ENCODE measurements at regions not wholly inside any gene's neighbourhood (a gene's known extent, or its start where the extent isn't known, plus 50 kb on each side); places are given as distances from the start of the nearest gene placed in this dataset.

DNA sequence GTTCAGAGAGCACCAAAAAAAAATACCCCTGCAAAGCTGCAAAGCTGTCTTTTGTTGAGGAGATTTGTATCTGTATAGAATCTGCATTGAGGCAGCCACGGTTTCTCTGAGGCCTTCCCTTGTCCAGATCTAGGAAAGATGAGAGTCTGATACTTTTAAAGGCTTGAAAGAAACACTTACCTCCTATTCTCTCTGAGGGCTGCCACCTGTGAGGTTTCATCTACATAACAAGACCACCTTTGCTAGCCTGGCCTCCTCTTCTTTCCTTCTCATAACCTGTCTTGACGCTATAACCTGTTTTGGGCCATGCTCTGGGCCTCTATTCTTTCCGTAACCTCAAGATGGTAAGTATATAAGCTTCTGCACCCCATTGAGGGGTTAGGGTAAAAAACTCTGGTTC, 779.6 kb upstream of the HTR2C start:
- TF ChIP-seq, protein P1, sequence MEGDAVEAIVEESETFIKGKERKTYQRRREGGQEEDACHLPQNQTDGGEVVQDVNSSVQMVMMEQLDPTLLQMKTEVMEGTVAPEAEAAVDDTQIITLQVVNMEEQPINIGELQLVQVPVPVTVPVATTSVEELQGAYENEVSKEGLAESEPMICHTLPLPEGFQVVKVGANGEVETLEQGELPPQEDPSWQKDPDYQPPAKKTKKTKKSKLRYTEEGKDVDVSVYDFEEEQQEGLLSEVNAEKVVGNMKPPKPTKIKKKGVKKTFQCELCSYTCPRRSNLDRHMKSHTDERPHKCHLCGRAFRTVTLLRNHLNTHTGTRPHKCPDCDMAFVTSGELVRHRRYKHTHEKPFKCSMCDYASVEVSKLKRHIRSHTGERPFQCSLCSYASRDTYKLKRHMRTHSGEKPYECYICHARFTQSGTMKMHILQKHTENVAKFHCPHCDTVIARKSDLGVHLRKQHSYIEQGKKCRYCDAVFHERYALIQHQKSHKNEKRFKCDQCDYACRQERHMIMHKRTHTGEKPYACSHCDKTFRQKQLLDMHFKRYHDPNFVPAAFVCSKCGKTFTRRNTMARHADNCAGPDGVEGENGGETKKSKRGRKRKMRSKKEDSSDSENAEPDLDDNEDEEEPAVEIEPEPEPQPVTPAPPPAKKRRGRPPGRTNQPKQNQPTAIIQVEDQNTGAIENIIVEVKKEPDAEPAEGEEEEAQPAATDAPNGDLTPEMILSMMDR (IDR thresholded peaks at IDR 0.05; ENCODE audit: low read length), result no peak
- no peak for TF ChIP-seq EZH2 (IDR thresholded peaks at IDR 0.05; ENCODE audit: borderline replicate concordance, low read length)

DNA sequence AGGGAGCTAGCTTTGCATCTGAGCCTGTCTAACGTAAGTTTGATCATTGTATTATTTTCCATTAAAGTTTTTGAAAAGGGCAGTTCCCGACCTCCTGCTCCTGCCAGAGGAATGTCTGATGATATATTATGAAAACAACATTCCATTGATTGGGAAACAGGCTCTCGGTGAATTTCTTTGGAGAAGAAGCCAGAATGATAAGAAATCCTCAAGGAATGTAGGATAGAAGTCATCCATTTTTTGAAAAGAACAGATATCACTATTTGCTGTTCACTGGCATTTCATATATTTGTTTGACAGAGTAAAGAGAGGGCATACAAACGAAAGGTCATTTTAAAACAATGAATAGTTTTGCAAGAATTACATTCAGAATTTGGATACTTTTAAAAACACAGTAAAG, 781.0 kb upstream of the HTR2C start:
- no peak for TF ChIP-seq EZH2 (IDR thresholded peaks at IDR 0.05; ENCODE audit: borderline replicate concordance, low read length)
- TF ChIP-seq, protein P1 (IDR thresholded peaks at IDR 0.05; ENCODE audit: low read length), result no peak
- no peak overlapping the region for H3K4me3 ChIP-seq (ENCODE audit: low read depth, low read length, poor library complexity, severe bottlenecking)
- no peaks in the 10 kb centered on the region for H3K79me2 ChIP-seq (ENCODE audit: insufficient read depth, low read length)
- H3K9ac ChIP-seq (ENCODE audit: low read length), result no peak overlapping the region
- H3K27ac ChIP-seq (ENCODE audit: low read depth, low read length, poor library complexity, severe bottlenecking), result no peak overlapping the region
- no peak overlapping the region for H2AFZ ChIP-seq (ENCODE audit: low read length)
- no peaks in the 10 kb centered on the region for H3K9me3 ChIP-seq (ENCODE audit: low read length)
- H3K36me3 ChIP-seq (ENCODE audit: insufficient read depth, low read length), result no peaks in the 10 kb centered on the region
- no peaks in the 10 kb centered on the region for H3K9me2 ChIP-seq (ENCODE audit: low read depth, low read length)
- no peaks in the 10 kb centered on the region for H3F3A ChIP-seq (ENCODE audit: insufficient read depth, low read length)
- no peaks in the 10 kb centered on the region for H4K20me1 ChIP-seq (ENCODE audit: insufficient read depth, low read length)
- H3K4me2 ChIP-seq (ENCODE audit: low read length), result no peak overlapping the region
- no peaks in the 10 kb centered on the region for H3K4me1 ChIP-seq (ENCODE audit: insufficient read depth, low read length, severe bottlenecking)
- H3K27me3 ChIP-seq (ENCODE audit: insufficient read depth, low read length), result no peaks in the 10 kb centered on the region

More for the DNA sequence above, 779.6 kb upstream of the HTR2C start:
- Histone ChIP-seq H3K36me3 (ENCODE audit: insufficient read depth, low read length) (no peaks in the 10 kb centered on the region), H2AFZ (ENCODE audit: low read length) (no peak overlapping the region), H3K9ac (ENCODE audit: low read length) (no peak overlapping the region), H3K79me2 (ENCODE audit: insufficient read depth, low read length) (no peaks in the 10 kb centered on the region), H3K4me3 (ENCODE audit: low read depth, low read length, poor library complexity, severe bottlenecking) (no peak overlapping the region), H3K9me3 (ENCODE audit: low read length) (no peaks in the 10 kb centered on the region), H3F3A (ENCODE audit: insufficient read depth, low read length) (no peaks in the 10 kb centered on the region), H4K20me1 (ENCODE audit: insufficient read depth, low read length) (no peaks in the 10 kb centered on the region), H3K27me3 (ENCODE audit: insufficient read depth, low read length) (no peaks in the 10 kb centered on the region), H3K9me2 (ENCODE audit: low read depth, low read length) (no peaks in the 10 kb centered on the region), H3K4me2 (ENCODE audit: low read length) (no peak overlapping the region), H3K27ac (ENCODE audit: low read depth, low read length, poor library complexity, severe bottlenecking) (no peak overlapping the region), H3K4me1 (ENCODE audit: insufficient read depth, low read length, severe bottlenecking) (no peaks in the 10 kb centered on the region)

DNA sequence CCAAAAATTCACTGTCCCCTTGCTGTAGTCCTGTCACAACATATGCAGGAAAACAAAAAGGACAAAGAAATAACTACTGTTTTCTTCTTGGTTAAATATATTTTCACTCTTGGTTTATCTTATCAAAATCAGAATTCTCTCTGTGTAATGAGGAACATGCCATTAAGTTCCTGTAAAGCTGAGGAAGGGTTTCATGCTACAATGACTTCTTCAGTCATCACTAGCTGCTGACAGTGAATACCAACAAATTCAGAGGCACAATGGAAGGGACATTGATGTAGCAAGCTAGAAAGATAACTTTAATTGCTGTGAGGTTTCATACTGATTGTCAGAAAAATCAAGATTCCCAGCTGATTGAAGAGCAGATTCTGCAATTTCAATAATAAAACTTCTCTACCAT, 782.9 kb upstream of the HTR2C start:
- H4K20me1 ChIP-seq (ENCODE audit: insufficient read depth, low read length), result no peaks in the 10 kb centered on the region
- TF ChIP-seq, protein P1 (IDR thresholded peaks at IDR 0.05; ENCODE audit: low read length), result no peak
- no peak for TF ChIP-seq EZH2 (IDR thresholded peaks at IDR 0.05; ENCODE audit: borderline replicate concordance, low read length)
- no peak overlapping the region for H3K4me2 ChIP-seq (ENCODE audit: low read length)
- H2AFZ ChIP-seq (ENCODE audit: low read length), result no peak overlapping the region
- no peak overlapping the region for H3K4me3 ChIP-seq (ENCODE audit: low read depth, low read length, poor library complexity, severe bottlenecking)
- H3K36me3 ChIP-seq (ENCODE audit: insufficient read depth, low read length), result no peaks in the 10 kb centered on the region
- H3K9me2 ChIP-seq (ENCODE audit: low read depth, low read length), result no peaks in the 10 kb centered on the region
- H3K27ac ChIP-seq (ENCODE audit: low read depth, low read length, poor library complexity, severe bottlenecking), result no peak overlapping the region
- H3K9me3 ChIP-seq (ENCODE audit: low read length), result no peaks in the 10 kb centered on the region
- H3F3A ChIP-seq (ENCODE audit: insufficient read depth, low read length), result no peaks in the 10 kb centered on the region
- H3K27me3 ChIP-seq (ENCODE audit: insufficient read depth, low read length), result no peaks in the 10 kb centered on the region
- no peak overlapping the region for H3K9ac ChIP-seq (ENCODE audit: low read length)
- H3K79me2 ChIP-seq (ENCODE audit: insufficient read depth, low read length), result no peaks in the 10 kb centered on the region
- H3K4me1 ChIP-seq (ENCODE audit: insufficient read depth, low read length, severe bottlenecking), result no peaks in the 10 kb centered on the region

Data from OCI-LY1 (cell line).